IMR-90 (cell line): ENCODE measurements at regions not wholly inside any gene's neighbourhood (a gene's known extent, or its start where the extent isn't known, plus 50 kb on each side); places are given as distances from the start of the nearest gene placed in this dataset.

Experiments
- ATAC-seq: fragments of 200-7000 bp; cut with Tn5 transposase; 2 replicates; pipeline ENCODE4 v1.9.1; 2020; ENCODE audit warnings: low read depth, mild to moderate bottlenecking, moderate library complexity
- BruUV-seq: library from RNA; stranded (reverse); fragments of 400-500 nt; replicated peaks from 2 replicates; lab custom pipeline; 2021; lab: Mats Ljungman, UMichigan
- CTCF ChIA-PET: fragments of 300-600 bp; formaldehyde crosslinking; extraction: SDS; loops from one replicate; lab custom pipeline; 2021; ENCODE audit warnings: antibody characterized with exemption; lab: Yijun Ruan, JAX
- POLR2A ChIA-PET: fragments of 300-600 bp; sonication (Branson Sonifier 250); formaldehyde crosslinking; loops from one replicate; lab custom pipeline; 2022; ENCODE audit warnings: antibody characterized with exemption; ENCODE audit not compliant: unreplicated experiment; lab: Charles Lee
- DNase-seq: peaks from one replicate; pipeline ENCODE4 v3.0.0; 2013
- H2AFZ ChIP-seq: replicated peaks from 2 replicates; pipeline ENCODE3; 2013; ENCODE audit warnings: low read length, mild to moderate bottlenecking; ENCODE audit not compliant: poor library complexity
- H2AK5ac ChIP-seq: 2 replicates; pipeline ENCODE4 v1.6.1; 2013; ENCODE audit warnings: low read depth, low read length, inconsistent platforms
- H2AK9ac ChIP-seq: replicated peaks from 2 replicates; pipeline ENCODE3; 2013; ENCODE audit warnings: mild to moderate bottlenecking, low read depth, low read length, moderate library complexity; ENCODE audit not compliant: poor library complexity
- H2BK120ac ChIP-seq: 2 replicates; pipeline ENCODE4 v1.6.1; 2013; ENCODE audit warnings: low read depth, low read length, inconsistent platforms
- H2BK15ac ChIP-seq: 3 replicates; pipeline ENCODE4 v1.6.1; 2013; ENCODE audit warnings: low read depth, low read length, inconsistent platforms
- H2BK20ac ChIP-seq: 2 replicates; pipeline ENCODE4 v1.6.1; 2013; ENCODE audit warnings: low read depth, mild to moderate bottlenecking, inconsistent platforms, low read length, moderate library complexity
- H2BK5ac ChIP-seq: 2 replicates; pipeline ENCODE4 v1.6.1; 2013; ENCODE audit warnings: mild to moderate bottlenecking, low read depth, low read length, inconsistent platforms; ENCODE audit not compliant: poor library complexity, severe bottlenecking
- H3K14ac ChIP-seq: replicated peaks from 2 replicates; pipeline ENCODE4 v1.6.1; 2013; ENCODE audit warnings: low read depth, low read length, inconsistent platforms
- H3K18ac ChIP-seq: 2 replicates; pipeline ENCODE4 v1.6.1; 2013; ENCODE audit warnings: low read depth, low read length, control low read depth
- H3K23ac ChIP-seq: 2 replicates; pipeline ENCODE4 v1.6.1; 2013; ENCODE audit warnings: low read depth, low read length, inconsistent platforms
- H3K27ac ChIP-seq: 2 replicates; pipeline ENCODE4 v1.5.1; 2013; ENCODE audit warnings: mild to moderate bottlenecking, control low read depth, low read length; ENCODE audit not compliant: insufficient read depth
- H3K27me3 ChIP-seq: 2 replicates; pipeline ENCODE4 v1.6.1; 2013; ENCODE audit warnings: low read length; ENCODE audit not compliant: control insufficient read depth, insufficient read depth
- H3K36me3 ChIP-seq: 2 replicates; pipeline ENCODE4 v1.6.1; 2013; ENCODE audit warnings: low read length, mixed read lengths; ENCODE audit not compliant: control insufficient read depth, insufficient read depth
- H3K4ac ChIP-seq: 2 replicates; pipeline ENCODE4 v1.6.1; 2013; ENCODE audit warnings: low read depth, low read length, inconsistent platforms
- H3K4me1 ChIP-seq: 2 replicates; pipeline ENCODE4 v1.6.1; 2013; ENCODE audit warnings: low read length, mixed read lengths; ENCODE audit not compliant: control insufficient read depth, insufficient read depth
- H3K4me2 ChIP-seq: 2 replicates; pipeline ENCODE4 v1.6.1; 2013; ENCODE audit warnings: low read depth, mild to moderate bottlenecking, control low read depth, low read length, moderate library complexity
- H3K4me3 ChIP-seq: 2 replicates; pipeline ENCODE4 v1.5.1; 2013; ENCODE audit warnings: low read depth, mild to moderate bottlenecking, control low read depth, low read length, moderate library complexity; ENCODE audit not compliant: insufficient read depth
- H3K56ac ChIP-seq: 2 replicates; pipeline ENCODE4 v1.6.1; 2013; ENCODE audit warnings: low read length, inconsistent platforms; ENCODE audit not compliant: insufficient read depth; ENCODE audit errors: extremely low read depth
- H3K79me1 ChIP-seq, 2 experiments: 2 replicates each; pipeline ENCODE4 v1.6.1; 2013; ENCODE audit warnings: low read length in 2 of 2, inconsistent platforms in 1 of 2, low read depth in 1 of 2
- H3K9ac ChIP-seq: 2 replicates; pipeline ENCODE4 v1.6.1; 2013; ENCODE audit warnings: low read depth, low read length, control low read depth
- H3K9me1 ChIP-seq: 2 replicates; pipeline ENCODE4 v1.6.1; 2013; ENCODE audit warnings: low read length, inconsistent platforms; ENCODE audit not compliant: insufficient read depth
- H3K9me3 ChIP-seq: 2 replicates; pipeline ENCODE4 v1.6.1; 2013; ENCODE audit warnings: low read length; ENCODE audit not compliant: control insufficient read depth, insufficient read depth
- H4K20me1 ChIP-seq: 2 replicates; pipeline ENCODE4 v1.6.1; 2013; ENCODE audit warnings: low read length, inconsistent platforms; ENCODE audit not compliant: insufficient read depth
- H4K5ac ChIP-seq: 2 replicates; pipeline ENCODE4 v1.6.1; 2013; ENCODE audit warnings: mild to moderate bottlenecking, low read depth, low read length, control low read depth
- H4K8ac ChIP-seq, 2 experiments: 2 replicates each; pipeline ENCODE4 v1.6.1; 2013; ENCODE audit warnings: low read depth in 2 of 2, low read length in 2 of 2, control low read depth in 1 of 2, inconsistent platforms in 1 of 2
- H4K91ac ChIP-seq: 2 replicates; pipeline ENCODE4 v1.6.1; 2013; ENCODE audit warnings: low read depth, low read length, inconsistent platforms; ENCODE audit not compliant: insufficient read depth
- BHLHE40 ChIP-seq: fragments of 150-350 bp; IDR thresholded peaks from 2 replicates; pipeline ENCODE4 v1.6.1; 2016; ENCODE audit warnings: mild to moderate bottlenecking, low read depth, low read length
- CEBPB ChIP-seq: IDR thresholded peaks from 2 replicates; pipeline ENCODE4 v1.6.1; 2012; ENCODE audit warnings: low read depth, low read length, improper control_type of control experiment
- MAFK ChIP-seq: IDR thresholded peaks from 2 replicates; pipeline ENCODE4 v1.6.1; 2012; ENCODE audit warnings: low read depth, low read length, improper control_type of control experiment
- MAZ ChIP-seq: IDR thresholded peaks from 2 replicates; pipeline ENCODE4 v1.6.1; 2012; ENCODE audit warnings: low read depth, mild to moderate bottlenecking, low read length, improper control_type of control experiment, moderate library complexity, borderline replicate concordance
- MXI1 ChIP-seq: IDR thresholded peaks from 2 replicates; pipeline ENCODE4 v1.6.1; 2012; ENCODE audit warnings: low read depth, mild to moderate bottlenecking, low read length, moderate library complexity, borderline replicate concordance
- NFE2L2 ChIP-seq: fragments of 150-350 bp; IDR thresholded peaks from 2 replicates; pipeline ENCODE4 v1.6.1; 2016; ENCODE audit warnings: low read depth, mild to moderate bottlenecking, low read length
- POLR2A ChIP-seq: IDR thresholded peaks from 2 replicates; pipeline ENCODE4 v1.6.1; 2012; ENCODE audit warnings: mild to moderate bottlenecking, low read depth, low read length
- RAD21 ChIP-seq: IDR thresholded peaks from 2 replicates; pipeline ENCODE4 v1.6.1; 2012; ENCODE audit warnings: low read length, improper control_type of control experiment
- RCOR1 ChIP-seq: IDR thresholded peaks from 2 replicates; pipeline ENCODE4 v1.6.1; 2012; ENCODE audit warnings: mild to moderate bottlenecking, low read length, improper control_type of control experiment; ENCODE audit not compliant: insufficient replicate concordance
- RFX5 ChIP-seq: IDR thresholded peaks from 2 replicates; pipeline ENCODE4 v1.8.0; 2012; ENCODE audit warnings: low read depth, mild to moderate bottlenecking, low read length, moderate library complexity
- SMC3 ChIP-seq: fragments of 150-350 bp; IDR thresholded peaks from 2 replicates; pipeline ENCODE4 v1.6.1; 2016; ENCODE audit warnings: low read depth, mild to moderate bottlenecking, antibody characterized with exemption, low read length, moderate library complexity
- WGBS, 2 experiments: methylation state at CpG; one replicate each; pipeline versions ENCODE4 v1.1.5 to v1.1.7; 2013; ENCODE audit warnings: missing lambda C conversion rate in 2 of 2; ENCODE audit not compliant: insufficient read length in 1 of 2; ENCODE audit errors: extremely low coverage in 2 of 2; 5-methylcytosine and 5-hydroxymethylcytosine counted together
- dilution Hi-C: fragments of 300-500 bp; cut with HindIII; formaldehyde crosslinking; loops from one replicate; pipeline ENCODE4 v1.14.3; 2018; ENCODE audit warnings: low sequenced_read_pairs; ENCODE audit not compliant: unreplicated experiment
- in situ Hi-C: fragments of 300-500 bp; cut with MboI; formaldehyde crosslinking; loops from 3 replicates; pipeline ENCODE4 v1.14.3; 2019; ENCODE audit warnings: low sequenced_read_pairs, inconsistent platforms, mixed read lengths
- intact Hi-C: fragments of 100-400 bp; cut with micrococcal nuclease; formaldehyde crosslinking; loops from 2 replicates; pipeline ENCODE4 v1.10.0; 2022
- TF ChIP-seq, protein P1 (sequence below): fragments of 150-350 bp; IDR thresholded peaks from 2 replicates; pipeline ENCODE4 v1.6.1; 2017; ENCODE audit warnings: mild to moderate bottlenecking, antibody characterized with exemption, low read length, low read depth
- TF ChIP-seq, protein P2 (sequence below): fragments of 150-350 bp; IDR thresholded peaks from 2 replicates; pipeline ENCODE4 v1.6.1; 2016; ENCODE audit warnings: low read depth, mild to moderate bottlenecking, low read length, moderate library complexity, borderline replicate concordance
- TF ChIP-seq, protein P3 (sequence below): conservative IDR thresholded peaks from 2 replicates; pipeline ENCODE4 v1.5.1; 2012; ENCODE audit warnings: mild to moderate bottlenecking, low read depth, low read length, improper control_type of control experiment

DNA sequence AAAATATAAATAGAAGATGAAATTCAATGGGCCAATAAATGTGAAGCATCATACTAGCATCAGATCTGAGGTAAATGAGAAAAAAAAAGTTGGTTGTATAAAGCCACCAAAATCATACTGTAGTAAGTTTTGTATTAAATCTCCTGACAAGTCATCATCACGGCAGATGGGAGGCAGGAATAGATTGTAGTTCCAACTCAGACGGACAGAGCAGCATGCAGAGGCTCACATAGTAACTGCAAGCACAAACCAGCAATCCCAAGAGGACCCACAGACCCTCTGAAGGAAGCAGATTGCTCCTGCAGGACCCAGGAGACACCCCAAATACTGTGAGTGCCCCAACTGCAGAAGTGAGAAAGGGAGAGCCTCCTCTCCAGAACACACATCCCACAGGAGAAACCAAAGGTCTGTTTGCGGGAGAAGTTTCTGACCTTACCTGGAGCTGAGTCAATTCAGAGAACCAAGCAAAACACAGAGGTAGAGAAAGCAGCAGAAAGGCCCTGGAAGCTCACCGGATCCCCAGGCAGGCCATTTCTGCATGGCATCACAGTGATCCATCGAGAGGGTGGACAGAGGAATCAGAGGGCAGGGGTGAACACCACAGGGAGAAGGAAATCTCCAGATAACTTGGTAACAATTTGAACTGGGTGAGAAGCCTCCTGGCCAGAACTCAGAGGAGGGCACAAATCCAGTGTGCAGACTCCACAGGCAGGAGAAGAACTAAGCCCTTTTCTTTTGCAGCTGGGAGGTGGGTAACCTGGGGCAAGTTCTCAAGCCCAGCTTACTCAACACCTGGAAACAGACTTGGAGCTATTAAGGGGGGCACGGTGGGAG, 141.6 kb upstream of the ARHGEF26 start:
- Histone ChIP-seq H2BK120ac (no peak overlapping the region), H3K9me3 (no peaks in the 10 kb centered on the region), H3K27me3 (no peaks in the 10 kb centered on the region), H3K4me2 (no peak overlapping the region), H4K8ac (no peak overlapping the region), H3K9me1 (no peaks in the 10 kb centered on the region), H3K14ac (no peak overlapping the region), H2BK5ac (no peak overlapping the region), H2AK5ac (no peak overlapping the region), H3K56ac (no peak overlapping the region), H2BK20ac (no peak overlapping the region), H2AFZ (no peak overlapping the region), H2BK15ac (no peak overlapping the region), H3K79me1 (no peaks in the 10 kb centered on the region), H3K9ac (no peak overlapping the region), H3K4ac (no peak overlapping the region), H3K23ac (no peak overlapping the region), H2AK9ac (no peak overlapping the region), H4K5ac (no peak overlapping the region), H3K27ac (no peak overlapping the region), H3K4me3 (no peak overlapping the region), H4K20me1 (no peaks in the 10 kb centered on the region), H3K36me3 (no peaks in the 10 kb centered on the region), H4K91ac (no peak overlapping the region), H3K18ac (no peak overlapping the region), H3K4me1 (no peaks in the 10 kb centered on the region)
- TF ChIP-seq MAFK (no peak), SMC3 (no peak), MAZ (no peak), MXI1 (no peak), RAD21 (no peak), RCOR1 (no peak), CEBPB (no peak), BHLHE40 (no peak), NFE2L2 (no peak), POLR2A (no peak), RFX5 (no peak)
- TF ChIP-seq, protein P1, sequence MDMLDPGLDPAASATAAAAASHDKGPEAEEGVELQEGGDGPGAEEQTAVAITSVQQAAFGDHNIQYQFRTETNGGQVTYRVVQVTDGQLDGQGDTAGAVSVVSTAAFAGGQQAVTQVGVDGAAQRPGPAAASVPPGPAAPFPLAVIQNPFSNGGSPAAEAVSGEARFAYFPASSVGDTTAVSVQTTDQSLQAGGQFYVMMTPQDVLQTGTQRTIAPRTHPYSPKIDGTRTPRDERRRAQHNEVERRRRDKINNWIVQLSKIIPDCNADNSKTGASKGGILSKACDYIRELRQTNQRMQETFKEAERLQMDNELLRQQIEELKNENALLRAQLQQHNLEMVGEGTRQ: no peak
- TF ChIP-seq, protein P2, sequence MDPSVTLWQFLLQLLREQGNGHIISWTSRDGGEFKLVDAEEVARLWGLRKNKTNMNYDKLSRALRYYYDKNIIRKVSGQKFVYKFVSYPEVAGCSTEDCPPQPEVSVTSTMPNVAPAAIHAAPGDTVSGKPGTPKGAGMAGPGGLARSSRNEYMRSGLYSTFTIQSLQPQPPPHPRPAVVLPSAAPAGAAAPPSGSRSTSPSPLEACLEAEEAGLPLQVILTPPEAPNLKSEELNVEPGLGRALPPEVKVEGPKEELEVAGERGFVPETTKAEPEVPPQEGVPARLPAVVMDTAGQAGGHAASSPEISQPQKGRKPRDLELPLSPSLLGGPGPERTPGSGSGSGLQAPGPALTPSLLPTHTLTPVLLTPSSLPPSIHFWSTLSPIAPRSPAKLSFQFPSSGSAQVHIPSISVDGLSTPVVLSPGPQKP: no peak
- TF ChIP-seq, protein P3, sequence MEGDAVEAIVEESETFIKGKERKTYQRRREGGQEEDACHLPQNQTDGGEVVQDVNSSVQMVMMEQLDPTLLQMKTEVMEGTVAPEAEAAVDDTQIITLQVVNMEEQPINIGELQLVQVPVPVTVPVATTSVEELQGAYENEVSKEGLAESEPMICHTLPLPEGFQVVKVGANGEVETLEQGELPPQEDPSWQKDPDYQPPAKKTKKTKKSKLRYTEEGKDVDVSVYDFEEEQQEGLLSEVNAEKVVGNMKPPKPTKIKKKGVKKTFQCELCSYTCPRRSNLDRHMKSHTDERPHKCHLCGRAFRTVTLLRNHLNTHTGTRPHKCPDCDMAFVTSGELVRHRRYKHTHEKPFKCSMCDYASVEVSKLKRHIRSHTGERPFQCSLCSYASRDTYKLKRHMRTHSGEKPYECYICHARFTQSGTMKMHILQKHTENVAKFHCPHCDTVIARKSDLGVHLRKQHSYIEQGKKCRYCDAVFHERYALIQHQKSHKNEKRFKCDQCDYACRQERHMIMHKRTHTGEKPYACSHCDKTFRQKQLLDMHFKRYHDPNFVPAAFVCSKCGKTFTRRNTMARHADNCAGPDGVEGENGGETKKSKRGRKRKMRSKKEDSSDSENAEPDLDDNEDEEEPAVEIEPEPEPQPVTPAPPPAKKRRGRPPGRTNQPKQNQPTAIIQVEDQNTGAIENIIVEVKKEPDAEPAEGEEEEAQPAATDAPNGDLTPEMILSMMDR: no peak
- DNase-seq (no peak), ATAC-seq (no peak)
- ChIA-PET CTCF (no interaction called here), POLR2A (no interaction called here)
- in situ Hi-C loops: loop anchor here (25.0 kb wide), 1 partner anchor 967 kb away; no protein-coding TSS in a partner anchor
- intact Hi-C loops: no loop called here
- BruUV-seq: no TSS peak
- 67% methylated on average over 1 of the region's 6 CpGs; no CpG with 5 or more reads in 1 of the 2 experiments for WGBS, 2 experiments
- dilution Hi-C loops: no loop called here
